Fibroblast of villous mesenchyme (primary cell): ENCODE measurements at regions not wholly inside any gene's neighbourhood (a gene's known extent, or its start where the extent isn't known, plus 50 kb on each side); places are given as distances from the start of the nearest gene placed in this dataset.

ENCODE experiments used
- DNase-seq: peaks from one replicate; pipeline ENCODE4 v3.0.0-alpha.2; 2010; ENCODE audit warnings: low read depth
- H3K4me3 ChIP-seq: 2 replicates; pipeline ENCODE4 v1.5.1; 2011; ENCODE audit warnings: low read depth, mild to moderate bottlenecking, low read length
- CTCF ChIP-seq: IDR thresholded peaks from 2 replicates; pipeline ENCODE4 v1.5.1; 2012; ENCODE audit warnings: low read depth, mild to moderate bottlenecking, low read length; ENCODE audit not compliant: insufficient read depth

GRCh38 chr15:39200586-39200985, 380.3 kb upstream of the THBS1 start:
- no peak for DNase-seq
- TF ChIP-seq CTCF = no peak
- no peak overlapping the region for H3K4me3 ChIP-seq

GRCh38 chr15:39202641-39203040, 378.2 kb upstream of the THBS1 start:
- DNase-seq = peak; percentile 60

GRCh38 chr15:39204031-39204430, 376.8 kb upstream of the THBS1 start:
- TF ChIP-seq CTCF = no peak
- no peak overlapping the region for H3K4me3 ChIP-seq
- DNase-seq = no peak

More at GRCh38 chr15:39202641-39203040, 378.2 kb upstream of the THBS1 start:
- no peak for TF ChIP-seq CTCF
- no peak overlapping the region for H3K4me3 ChIP-seq

GRCh38 chr15:39205081-39205480, 375.8 kb upstream of the THBS1 start:
- TF ChIP-seq CTCF = no peak
- H3K4me3 ChIP-seq = no peak overlapping the region
- no peak for DNase-seq

GRCh38 chr15:39205506-39206371, 375.1 kb upstream of the THBS1 start:
- no peak for TF ChIP-seq CTCF
- DNase-seq = peak; percentile 62
- no peak overlapping the region for H3K4me3 ChIP-seq

GRCh38 chr15:39207532-39208115, 373.3 kb upstream of the THBS1 start:
- H3K4me3 ChIP-seq = no peak overlapping the region
- TF ChIP-seq CTCF = no peak
- no peak for DNase-seq
